Activated CD4-positive, CD25-positive, alpha-beta regulatory T cell treated with anti-CD3 and anti-CD28 coated beads, Interleukin-2, amount 50 U/mL, for 72 hours (primary cell): ENCODE measurements at regions not wholly inside any gene's neighbourhood (a gene's known extent, or its start where the extent isn't known, plus 50 kb on each side); places are given as distances from the start of the nearest gene placed in this dataset.

Source experiments
- DNase-seq: peaks from one replicate; pipeline ENCODE4 v3.0.0; 2021

DNA sequence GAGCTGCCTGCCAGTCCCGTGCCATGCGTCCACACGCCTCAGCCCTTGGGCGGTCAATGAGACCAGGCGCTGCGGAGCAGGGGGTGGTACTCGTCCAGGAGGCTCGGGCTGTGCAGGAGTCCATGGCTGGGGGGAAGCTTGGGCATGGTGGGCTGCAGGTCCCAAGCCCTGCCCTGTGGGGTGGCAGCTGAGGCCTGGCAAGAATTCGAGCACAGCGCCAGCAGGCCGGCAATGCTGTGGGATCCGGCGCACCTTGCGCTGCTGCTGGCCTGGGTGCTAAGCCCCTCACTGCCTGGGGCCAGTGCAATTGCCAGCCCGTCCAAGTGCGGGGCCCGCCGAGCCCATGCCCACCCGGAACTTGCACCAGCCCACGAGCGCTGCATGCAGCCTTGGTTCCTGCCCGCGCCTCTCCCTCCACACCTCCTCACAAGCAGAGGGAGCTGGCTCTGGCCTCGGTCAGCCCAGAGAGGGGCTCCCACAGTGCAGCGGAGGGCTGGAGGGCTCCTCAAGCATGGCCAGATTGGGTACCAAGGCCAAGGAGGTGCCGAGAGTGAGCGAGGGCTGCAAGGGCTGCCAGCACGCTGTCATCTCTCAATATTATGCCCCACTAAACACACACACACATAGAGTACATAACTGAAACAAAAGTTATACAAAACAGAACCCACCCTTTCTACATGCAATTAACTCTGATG lies 307.7 kb downstream of the LMO4 start:
- DNase-seq = no peak

- DNase-seq = no peak
These were observed 310.0 kb downstream of the LMO4 start for GRCh38 chr1:87638636-87639035.

DNA sequence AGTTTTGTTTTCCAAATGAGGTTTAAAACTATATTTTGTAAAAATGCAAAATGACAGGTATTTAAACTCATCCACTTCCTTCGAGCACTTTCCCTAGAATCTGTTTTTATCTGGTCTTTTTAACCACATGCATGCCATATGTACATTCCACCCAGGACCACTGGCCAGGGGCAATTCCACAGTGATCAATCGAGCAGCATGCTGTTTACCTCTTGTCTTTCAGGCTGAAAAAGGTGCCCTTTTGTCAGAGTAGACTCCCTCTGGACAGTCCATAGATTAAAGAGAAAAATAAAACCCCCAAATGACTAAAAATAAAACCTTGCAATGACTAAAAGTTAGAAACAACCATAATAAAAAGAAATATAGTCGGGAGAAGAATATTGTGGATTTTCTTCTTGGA lies 313.3 kb downstream of the LMO4 start:
- DNase-seq = no peak

GRCh38 chr1:87642581-87643221 lies 314.0 kb downstream of the LMO4 start:
- no peak for DNase-seq

- DNase-seq = no peak
These were observed 315.4 kb downstream of the LMO4 start for GRCh38 chr1:87644033-87644578.

- DNase-seq = no peak
These were observed 316.0 kb downstream of the LMO4 start for GRCh38 chr1:87644579-87645190.

DNA sequence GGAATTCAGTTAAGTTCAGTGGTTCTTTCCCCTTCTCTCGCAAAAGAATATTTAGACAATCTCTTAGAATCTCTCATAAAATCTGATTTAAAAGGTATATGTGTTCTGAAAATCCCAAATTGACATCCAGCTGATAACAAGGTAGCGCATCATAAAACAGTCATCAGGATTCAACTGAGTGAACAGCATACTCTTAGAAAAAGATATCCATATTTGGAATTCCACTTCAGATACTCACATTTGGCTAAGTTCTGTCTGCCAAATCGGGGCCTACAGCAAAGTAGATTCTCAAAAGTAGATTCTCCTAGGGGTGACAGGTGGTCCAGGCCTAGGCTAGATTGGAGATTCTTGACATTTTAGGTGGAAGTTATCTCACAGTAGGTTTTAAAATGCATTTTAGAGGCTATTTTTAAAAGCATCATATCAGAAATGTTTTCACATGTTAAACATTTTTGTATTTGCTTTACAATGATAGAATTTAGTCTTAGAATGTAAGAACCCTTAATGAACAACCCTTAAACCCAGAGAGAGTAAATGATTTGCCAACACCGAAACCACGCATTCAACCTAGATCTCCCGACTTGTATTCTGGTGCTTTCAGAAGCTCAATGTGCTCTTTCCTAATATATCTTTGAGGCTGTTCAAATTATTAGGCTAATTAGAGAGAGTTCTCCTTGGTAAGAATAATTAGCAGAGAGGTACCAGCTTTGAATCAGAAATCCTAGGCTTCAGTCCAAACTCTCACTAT lies 318.9 kb downstream of the LMO4 start:
- DNase-seq = no peak

- no peak for DNase-seq
These were observed 319.8 kb downstream of the LMO4 start for GRCh38 chr1:87648323-87649119.

DNA sequence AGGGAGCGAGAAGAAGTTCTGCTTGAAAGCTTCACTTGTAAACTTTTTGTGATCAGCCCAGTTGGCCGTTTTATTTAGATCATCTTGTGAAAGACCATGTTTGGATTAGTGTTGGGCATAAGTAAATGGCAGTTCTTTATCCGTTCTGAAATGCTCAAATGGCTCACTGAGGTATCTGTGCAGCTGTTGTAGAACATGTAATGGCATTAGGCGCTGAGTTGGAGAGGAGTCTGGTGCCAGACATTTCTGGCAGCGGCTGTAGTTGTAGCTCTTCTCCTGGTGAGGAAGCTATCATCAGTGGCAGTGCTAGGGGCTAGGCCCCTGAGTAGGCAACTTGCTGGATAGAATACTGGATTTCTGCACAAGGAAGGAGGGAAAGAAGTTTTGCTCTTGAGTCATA lies 321.6 kb downstream of the LMO4 start:
- DNase-seq = no peak

DNA sequence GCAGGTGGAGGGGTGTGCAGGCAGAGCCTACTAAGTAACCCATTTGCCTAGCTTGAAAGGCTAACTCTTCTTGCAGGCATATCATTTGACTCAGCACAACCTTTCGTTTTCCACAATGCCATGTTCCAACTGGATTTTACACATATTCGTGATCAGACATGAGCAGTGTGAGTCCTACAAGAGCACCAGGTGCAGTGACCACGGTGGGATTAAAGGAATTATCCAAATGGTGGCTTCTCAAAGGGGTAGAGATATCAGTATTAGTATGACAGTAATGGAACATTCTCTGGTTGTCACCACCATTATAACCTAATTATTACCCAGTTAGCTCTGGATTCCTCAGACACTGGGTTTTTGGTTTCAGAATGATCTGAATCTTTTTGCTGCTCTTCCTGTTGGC lies 323.5 kb downstream of the LMO4 start:
- DNase-seq = no peak

GRCh38 chr1:87665151-87665550 lies 336.5 kb downstream of the LMO4 start:
- DNase-seq = no peak

DNA sequence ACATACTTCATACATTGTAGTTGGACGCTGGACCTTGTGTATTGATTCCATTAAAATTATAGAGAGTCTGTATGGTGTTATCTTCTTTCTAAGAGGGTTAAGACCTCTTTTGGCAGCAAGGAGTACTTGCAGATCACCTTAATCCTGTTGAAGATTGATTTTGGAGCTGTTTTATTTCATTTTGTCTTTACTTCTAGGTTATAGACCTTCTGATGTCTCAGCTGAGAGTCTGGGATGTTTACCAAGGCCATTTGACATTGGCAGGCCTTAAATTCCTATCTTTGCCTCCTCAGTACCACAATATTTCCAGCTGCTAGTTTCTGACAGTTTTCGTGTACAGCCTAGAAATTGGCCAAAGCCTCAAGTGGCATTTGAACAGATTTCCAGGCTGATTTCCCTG lies 338.0 kb downstream of the LMO4 start:
- no peak for DNase-seq

DNA sequence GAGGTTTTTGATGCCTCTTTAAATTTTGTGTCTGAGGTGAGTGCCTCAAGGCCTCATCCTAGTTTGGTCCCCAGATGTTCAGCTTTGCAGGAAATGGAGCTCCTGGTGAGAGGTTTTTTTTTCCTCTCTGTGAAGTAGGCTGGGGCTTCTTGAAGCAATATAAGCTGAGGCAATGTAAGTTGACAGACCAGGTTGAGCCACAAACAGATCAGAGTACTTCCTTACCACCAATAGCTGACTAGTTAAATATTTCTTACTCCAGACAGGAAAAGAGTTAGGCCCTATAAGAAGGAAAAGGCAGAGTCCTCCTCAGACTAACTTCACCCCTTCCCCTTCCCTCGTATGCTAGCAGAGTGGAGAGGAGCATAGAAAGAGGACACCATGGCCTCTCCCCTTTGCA lies 341.0 kb downstream of the LMO4 start:
- no peak for DNase-seq

GRCh38 chr1:87673309-87673708 lies 344.6 kb downstream of the LMO4 start:
- no peak for DNase-seq

DNA sequence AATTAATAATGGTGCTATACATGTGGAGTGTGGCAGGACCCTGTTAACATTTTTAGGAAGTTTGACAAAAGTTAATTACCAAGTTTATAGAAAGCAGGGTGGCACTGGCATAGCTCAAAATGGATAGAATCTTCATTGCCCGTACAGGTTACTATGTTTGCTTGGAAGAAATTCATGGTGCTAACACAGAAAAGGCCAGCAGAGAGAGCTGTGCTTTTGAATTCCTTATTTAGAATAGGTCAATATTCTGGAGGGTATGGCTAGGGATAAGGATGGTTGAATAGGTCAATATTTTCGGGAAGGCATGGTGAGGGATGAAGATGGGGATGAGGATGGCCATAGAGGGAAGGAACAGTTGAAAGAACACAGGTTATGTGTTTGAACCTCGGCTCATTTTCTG lies 345.1 kb downstream of the LMO4 start:
- DNase-seq = no peak

- no peak for DNase-seq
These were observed 346.1 kb downstream of the LMO4 start for GRCh38 chr1:87674791-87675190.

DNA sequence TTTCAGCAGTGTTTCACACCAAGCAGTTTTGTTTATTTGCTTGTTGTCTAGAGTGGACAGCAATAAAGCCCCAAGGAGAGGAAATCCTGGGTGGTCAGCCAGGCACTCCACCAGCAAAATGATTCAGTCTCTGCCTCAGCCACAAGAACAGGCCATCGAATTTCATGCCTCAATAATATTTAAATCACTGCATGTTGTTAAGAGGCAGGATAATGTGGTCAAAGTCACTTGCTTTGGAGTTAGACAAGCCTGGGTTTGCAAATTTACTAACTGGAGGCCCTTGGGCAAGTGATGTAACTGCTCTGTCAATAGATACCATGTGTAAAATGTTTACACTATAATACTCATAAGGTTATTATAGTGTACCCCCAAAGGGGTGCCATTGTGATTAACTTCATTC lies 349.6 kb downstream of the LMO4 start:
- DNase-seq = no peak

GRCh38 chr1:87682565-87682964 lies 353.9 kb downstream of the LMO4 start:
- DNase-seq = no peak

- no peak for DNase-seq
These were observed 354.7 kb downstream of the LMO4 start for GRCh38 chr1:87683196-87683956.

DNA sequence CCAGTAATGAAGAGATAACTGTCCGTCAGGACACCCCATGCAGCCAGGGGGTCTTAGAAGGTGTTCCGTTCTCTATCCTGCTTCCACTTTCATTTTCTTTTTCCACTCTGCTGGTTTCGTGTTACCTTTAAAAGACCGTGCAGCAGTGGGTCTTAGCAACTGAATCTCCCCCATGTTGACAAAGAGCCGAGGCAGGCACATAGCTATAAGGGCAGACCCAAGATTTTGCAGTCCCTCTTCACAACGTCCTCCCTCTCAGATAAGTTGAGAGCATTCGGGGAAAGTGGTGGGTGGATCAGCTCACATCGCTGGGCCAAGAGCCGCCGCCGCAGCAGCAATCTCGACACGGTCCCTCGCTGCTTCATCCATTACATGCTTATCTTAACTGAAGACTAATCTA lies 355.5 kb downstream of the LMO4 start:
- DNase-seq = no peak

- no peak for DNase-seq
These were observed 356.1 kb downstream of the LMO4 start for GRCh38 chr1:87684713-87685205.
